ENCODE measurements at regions not wholly inside any gene's neighbourhood (a gene's known extent, or its start where the extent isn't known, plus 50 kb on each side); places are given as distances from the start of the nearest gene placed in this dataset.

DNA sequence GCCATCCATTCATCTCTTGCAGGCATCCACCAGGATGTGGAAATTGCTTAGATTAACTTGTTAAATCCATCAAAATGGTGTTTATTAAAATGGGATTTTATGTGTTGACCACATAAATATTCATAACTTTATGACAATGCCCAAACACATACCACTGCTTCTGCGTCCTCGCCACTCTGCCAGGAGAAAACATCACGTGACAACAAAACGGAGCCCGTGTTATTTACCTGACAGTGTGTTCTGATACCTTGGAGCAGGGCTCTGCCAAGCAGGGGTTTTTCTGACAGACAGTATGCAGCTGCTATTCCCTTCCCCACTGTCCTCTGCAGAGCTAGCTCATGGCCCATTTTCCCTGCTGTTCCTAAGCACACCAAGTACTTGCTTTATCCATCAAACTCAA is 279.5 kb upstream of the CHD6 start:
- Histone ChIP-seq H3K27ac (ENCODE audit: low read depth, low read length) (no peak overlapping the region), H3K4me1 (ENCODE audit: control insufficient read depth in 1 of 2, insufficient read depth in 2 of 2, low read length in 2 of 2) (no peaks in the 10 kb centered on the region), H3K27me3 (ENCODE audit: insufficient read depth, low read length) (no peaks in the 10 kb centered on the region), H3K79me2 (ENCODE audit: insufficient read depth, low read length) (no peaks in the 10 kb centered on the region), H3K4me3 (replicated peaks in 1 of 2; ENCODE audit: low read depth in 1 of 2, low read length in 2 of 2) (no peak overlapping the region), H3K9ac (ENCODE audit: low read length) (no peak overlapping the region), H3K9me2 (ENCODE audit: insufficient read depth) (no peaks in the 10 kb centered on the region), H2AFZ (ENCODE audit: low read depth, low read length, poor library complexity, severe bottlenecking) (no peak overlapping the region), H3K36me3 (ENCODE audit: control insufficient read depth in 1 of 2, insufficient read depth in 2 of 2, low read length in 2 of 2) (no peaks in the 10 kb centered on the region), H4K20me1 (ENCODE audit: insufficient read depth) (no peaks in the 10 kb centered on the region), H3K4me2 (ENCODE audit: low read length) (no peak overlapping the region), H3K9me3 (ENCODE audit: control insufficient read depth in 1 of 2, insufficient read depth in 1 of 2, low read depth in 1 of 2, low read length in 2 of 2) (no peaks in the 10 kb centered on the region; a peak in 1 of 4 replicates)
- ChIA-PET CTCF (no interaction called here), RAD21 (ENCODE audit: low non-redundant PET in 1 of 2, low total read pairs in 2 of 2, uncharacterized antibody in 2 of 2, unreplicated experiment in 2 of 2) (no interaction called here), POLR2A (no interaction called here)
- ATAC-seq (no peak), DNase-seq (ENCODE audit: low read depth, low spot score) (no peak)
- no TSS peak for BruUV-seq (replicated peaks)
- TF ChIP-seq TCF7L2 (IDR thresholded peaks at IDR 0.05; ENCODE audit: borderline replicate concordance, extremely low read depth, insufficient read depth, insufficient read length) (no peak), SIN3A (IDR thresholded peaks at IDR 0.05; ENCODE audit: low read depth) (no peak), SP1 (IDR thresholded peaks at IDR 0.05; ENCODE audit: low read depth) (no peak)
- intact Hi-C loops (cut with micrococcal nuclease): no loop called here

DNA sequence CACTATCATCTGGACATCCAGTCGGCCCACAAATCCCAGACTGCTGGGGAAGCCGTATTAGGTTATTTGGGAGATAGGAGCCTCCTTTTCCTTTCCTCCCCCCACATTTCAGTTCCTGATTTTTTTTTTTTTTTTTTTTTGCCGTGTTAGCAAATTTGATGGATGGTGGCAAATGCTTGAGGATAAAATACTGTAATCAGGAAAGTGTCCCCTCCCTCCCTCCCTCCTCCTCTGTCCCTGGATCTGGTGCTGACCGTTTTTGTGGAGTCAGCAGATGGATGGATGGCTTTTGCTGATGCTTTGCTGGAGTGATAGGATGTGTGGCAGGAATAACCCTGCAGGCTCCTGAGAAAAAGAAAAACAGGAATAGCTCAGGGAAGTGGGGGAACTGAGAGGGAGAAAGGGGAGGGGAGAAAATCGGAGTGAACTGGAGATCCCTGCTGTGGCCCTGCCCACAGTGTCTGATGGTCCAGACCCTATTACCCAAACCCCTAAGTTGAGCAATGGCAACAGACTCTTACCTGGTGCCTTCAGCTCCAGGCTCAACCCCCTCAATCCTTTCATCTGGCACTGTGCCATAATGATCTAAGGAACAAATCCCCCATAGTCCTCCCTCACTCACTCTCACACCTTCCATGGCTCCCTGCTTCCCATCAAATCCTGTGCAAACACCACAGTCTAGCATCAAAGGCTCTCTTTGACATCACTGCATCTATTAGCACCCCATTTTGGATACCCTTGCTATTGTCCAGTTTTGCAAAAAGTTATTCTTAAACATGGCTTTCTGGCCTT is 277.3 kb upstream of the CHD6 start:
- POLR2A ChIA-PET: no interaction called here
- no peak overlapping the region for H2AFZ ChIP-seq (ENCODE audit: low read depth, low read length, poor library complexity, severe bottlenecking)
- intact Hi-C loops (cut with micrococcal nuclease): no loop called here
- CTCF ChIA-PET: no interaction called here
- H3K4me1 ChIP-seq (ENCODE audit: control insufficient read depth in 1 of 2, insufficient read depth in 2 of 2, low read length in 2 of 2): no peaks in the 10 kb centered on the region
- no peaks in the 10 kb centered on the region for H3K9me2 ChIP-seq (ENCODE audit: insufficient read depth)
- TF ChIP-seq FOSL1 (IDR thresholded peaks at IDR 0.05; ENCODE audit: low read depth) (no peak), TCF7L2 (IDR thresholded peaks at IDR 0.05; ENCODE audit: borderline replicate concordance, extremely low read depth, insufficient read depth, insufficient read length) (no peak)
- TF ChIP-seq, protein P1, sequence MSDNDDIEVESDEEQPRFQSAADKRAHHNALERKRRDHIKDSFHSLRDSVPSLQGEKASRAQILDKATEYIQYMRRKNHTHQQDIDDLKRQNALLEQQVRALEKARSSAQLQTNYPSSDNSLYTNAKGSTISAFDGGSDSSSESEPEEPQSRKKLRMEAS (IDR thresholded peaks at IDR 0.05): no peak
- no peak overlapping the region for H3K9ac ChIP-seq (ENCODE audit: low read length)
- no peak overlapping the region for H3K4me2 ChIP-seq (ENCODE audit: low read length)
- no peaks in the 10 kb centered on the region for H3K79me2 ChIP-seq (ENCODE audit: insufficient read depth, low read length)
- ATAC-seq (no peak), DNase-seq (ENCODE audit: low read depth, low spot score) (no peak)
- no peak overlapping the region for H3K27ac ChIP-seq (ENCODE audit: low read depth, low read length)
- H3K36me3 ChIP-seq (ENCODE audit: control insufficient read depth in 1 of 2, insufficient read depth in 2 of 2, low read length in 2 of 2): no peaks in the 10 kb centered on the region
- H3K27me3 ChIP-seq (ENCODE audit: insufficient read depth, low read length): no peaks in the 10 kb centered on the region
- BruUV-seq (replicated peaks): no TSS peak
- H3K9me3 ChIP-seq (ENCODE audit: control insufficient read depth in 1 of 2, insufficient read depth in 1 of 2, low read depth in 1 of 2, low read length in 2 of 2): no peaks in the 10 kb centered on the region; a peak in 1 of 4 replicates
- RAD21 ChIA-PET (ENCODE audit: low non-redundant PET in 1 of 2, low total read pairs in 2 of 2, uncharacterized antibody in 2 of 2, unreplicated experiment in 2 of 2): no interaction called here
- no peaks in the 10 kb centered on the region for H4K20me1 ChIP-seq (ENCODE audit: insufficient read depth)
- no peak overlapping the region for H3K4me3 ChIP-seq (replicated peaks in 1 of 2; ENCODE audit: low read depth in 1 of 2, low read length in 2 of 2)
